SK-N-SH (cell line): ENCODE measurements at regions not wholly inside any gene's neighbourhood (a gene's known extent, or its start where the extent isn't known, plus 50 kb on each side); places are given as distances from the start of the nearest gene placed in this dataset.

Experiments
- EP300 ChIP-seq, 2 experiments: IDR thresholded peaks; 2 replicates each; pipeline versions ENCODE4 v1.4.0 to v1.6.1; 2012; ENCODE audit warnings: borderline replicate concordance in 1 of 2, low read depth in 1 of 2, low read length in 1 of 2
- YY1 ChIP-seq: IDR thresholded peaks from 2 replicates; pipeline ENCODE4 v1.4.0; 2012; ENCODE audit warnings: low read depth, mild to moderate bottlenecking
- TF ChIP-seq, protein P1 (sequence below): fragments of 200-600 bp; sonication (generic); IDR thresholded peaks from 2 replicates; pipeline ENCODE4 v1.6.1; 2017; ENCODE audit warnings: antibody characterized with exemption, mild to moderate bottlenecking, moderate library complexity
- TF ChIP-seq, protein P2 (sequence below): IDR thresholded peaks from 2 replicates; pipeline ENCODE4 v1.4.0; 2012; ENCODE audit warnings: low read depth

DNA sequence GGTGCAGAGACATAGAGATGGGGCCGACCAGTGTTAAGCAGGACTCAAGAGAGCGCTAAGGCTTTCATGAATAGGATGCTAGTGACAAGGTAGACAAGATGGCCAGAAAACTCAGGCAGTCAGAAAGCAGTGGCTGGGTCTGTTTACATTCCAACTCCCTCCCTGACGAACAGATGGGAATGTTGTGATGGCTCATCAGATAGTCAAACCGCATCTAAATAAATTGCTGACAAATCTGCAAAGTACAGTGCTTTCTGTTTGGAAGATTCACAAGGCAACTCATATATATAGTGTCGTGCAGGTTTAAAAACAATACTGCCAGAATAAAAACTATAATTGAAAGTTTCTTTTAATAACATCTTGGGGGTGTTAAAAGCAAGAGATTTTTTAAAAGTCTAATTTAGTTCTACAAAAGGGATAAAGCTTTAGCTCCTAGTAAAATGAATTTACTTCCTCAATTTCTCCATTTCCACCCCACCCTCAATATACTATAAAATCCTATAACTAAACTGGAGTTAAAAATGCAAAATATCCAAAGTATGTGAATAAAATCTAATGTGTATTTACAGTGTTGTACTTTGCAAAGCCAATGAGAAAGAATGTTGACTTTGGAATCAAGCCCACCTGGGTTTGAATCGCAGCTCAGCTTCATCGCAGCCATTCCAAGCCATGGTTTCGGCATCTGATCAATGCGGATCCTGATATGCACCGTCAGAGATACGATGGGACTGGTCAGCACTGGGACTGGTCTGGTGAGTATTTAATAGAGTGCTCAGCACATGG, 247.3 kb upstream of the PDE10A start:
- TF ChIP-seq, protein P1, sequence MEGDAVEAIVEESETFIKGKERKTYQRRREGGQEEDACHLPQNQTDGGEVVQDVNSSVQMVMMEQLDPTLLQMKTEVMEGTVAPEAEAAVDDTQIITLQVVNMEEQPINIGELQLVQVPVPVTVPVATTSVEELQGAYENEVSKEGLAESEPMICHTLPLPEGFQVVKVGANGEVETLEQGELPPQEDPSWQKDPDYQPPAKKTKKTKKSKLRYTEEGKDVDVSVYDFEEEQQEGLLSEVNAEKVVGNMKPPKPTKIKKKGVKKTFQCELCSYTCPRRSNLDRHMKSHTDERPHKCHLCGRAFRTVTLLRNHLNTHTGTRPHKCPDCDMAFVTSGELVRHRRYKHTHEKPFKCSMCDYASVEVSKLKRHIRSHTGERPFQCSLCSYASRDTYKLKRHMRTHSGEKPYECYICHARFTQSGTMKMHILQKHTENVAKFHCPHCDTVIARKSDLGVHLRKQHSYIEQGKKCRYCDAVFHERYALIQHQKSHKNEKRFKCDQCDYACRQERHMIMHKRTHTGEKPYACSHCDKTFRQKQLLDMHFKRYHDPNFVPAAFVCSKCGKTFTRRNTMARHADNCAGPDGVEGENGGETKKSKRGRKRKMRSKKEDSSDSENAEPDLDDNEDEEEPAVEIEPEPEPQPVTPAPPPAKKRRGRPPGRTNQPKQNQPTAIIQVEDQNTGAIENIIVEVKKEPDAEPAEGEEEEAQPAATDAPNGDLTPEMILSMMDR: no peak
- TF ChIP-seq EP300 (IDR thresholded peaks at IDR 0.05; ENCODE audit: borderline replicate concordance in 1 of 2, low read depth in 1 of 2, low read length in 1 of 2) (no peak), YY1 (no peak)
- TF ChIP-seq, protein P2, sequence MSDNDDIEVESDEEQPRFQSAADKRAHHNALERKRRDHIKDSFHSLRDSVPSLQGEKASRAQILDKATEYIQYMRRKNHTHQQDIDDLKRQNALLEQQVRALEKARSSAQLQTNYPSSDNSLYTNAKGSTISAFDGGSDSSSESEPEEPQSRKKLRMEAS: no peak
